BLaER1 (cell line): ENCODE measurements at regions not wholly inside any gene's neighbourhood (a gene's known extent, or its start where the extent isn't known, plus 50 kb on each side); places are given as distances from the start of the nearest gene placed in this dataset.

Source experiments
- H3K27ac ChIP-seq: shearing (Covaris generic); formaldehyde crosslinking; 2 replicates; pipeline ENCODE4 v1.8.1; 2022
- H3K27me3 ChIP-seq: shearing (Covaris generic); formaldehyde crosslinking; 2 replicates; pipeline ENCODE4 v1.8.1; 2022
- H3K36me3 ChIP-seq: shearing (Covaris generic); formaldehyde crosslinking; 2 replicates; pipeline ENCODE4 v1.8.1; 2022
- H3K4me1 ChIP-seq: shearing (Covaris generic); formaldehyde crosslinking; 2 replicates; pipeline ENCODE4 v1.8.1; 2022
- H3K4me2 ChIP-seq: shearing (Covaris generic); formaldehyde crosslinking; 2 replicates; pipeline ENCODE4 v1.8.1; 2022
- H3K4me3 ChIP-seq: shearing (Covaris generic); formaldehyde crosslinking; 2 replicates; pipeline ENCODE4 v1.8.1; 2022
- H3K9ac ChIP-seq: shearing (Covaris generic); formaldehyde crosslinking; 2 replicates; pipeline ENCODE4 v1.8.1; 2022
- H3K9me3 ChIP-seq: shearing (Covaris generic); formaldehyde crosslinking; 2 replicates; pipeline ENCODE4 v1.8.1; 2022
- H4K20me1 ChIP-seq: shearing (Covaris generic); formaldehyde crosslinking; 2 replicates; pipeline ENCODE4 v1.8.1; 2022
- Cebpa-rat ChIP-seq: shearing (Covaris generic); IDR thresholded peaks from 2 replicates; pipeline ENCODE4 v1.8.1; 2022

DNA sequence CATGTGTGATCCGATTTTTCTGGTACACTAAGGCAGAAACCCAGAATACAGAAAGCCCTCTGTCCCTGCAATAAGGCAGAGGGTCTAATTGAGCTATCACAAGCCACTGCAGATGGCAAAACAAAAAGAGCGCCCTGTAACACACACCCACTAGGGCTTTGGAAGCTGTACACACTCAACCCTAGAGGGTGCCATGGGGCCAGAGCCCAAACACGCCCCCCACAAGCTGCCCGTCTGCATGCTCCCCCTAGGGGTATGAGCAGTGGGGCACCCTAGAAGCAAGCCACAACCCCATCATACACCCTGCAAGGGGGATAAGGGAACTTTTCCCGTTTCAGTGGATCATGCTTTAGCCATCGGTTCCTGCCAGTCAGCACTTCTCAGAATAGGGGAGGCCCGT is 62.2 kb upstream of the PDE10A start:
- Histone ChIP-seq H3K4me1 (no peaks in the 10 kb centered on the region; the same call in 1 of the 2 replicates), H3K27ac (no peak overlapping the region), H4K20me1 (no peaks in the 10 kb centered on the region), H3K4me2 (no peak overlapping the region), H3K9ac (no peak overlapping the region), H3K4me3 (no peak overlapping the region), H3K36me3 (no peaks in the 10 kb centered on the region), H3K9me3 (no peaks in the 10 kb centered on the region), H3K27me3 (no peaks in the 10 kb centered on the region)
- TF ChIP-seq Cebpa-rat = no peak

DNA sequence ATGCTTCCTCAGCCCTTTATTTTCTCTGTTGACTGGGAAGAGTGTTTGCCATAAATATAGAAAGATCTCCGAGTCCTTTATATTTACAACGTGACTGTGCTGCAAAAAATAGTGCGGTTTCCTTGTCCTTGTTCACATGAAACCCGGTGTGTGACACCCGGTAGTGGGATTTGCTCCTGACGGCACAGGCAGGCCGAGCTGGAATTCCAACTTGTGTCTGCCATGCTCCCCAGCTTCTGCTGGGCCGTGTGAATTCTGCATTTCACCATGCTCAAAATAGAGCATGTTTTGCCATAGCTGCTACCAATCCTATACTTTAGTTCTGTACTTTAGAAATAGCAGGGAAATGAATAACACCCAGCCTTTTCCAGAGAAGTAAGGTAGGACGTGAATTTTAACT is 60.3 kb upstream of the PDE10A start:
- Histone ChIP-seq H3K27me3 (no peaks in the 10 kb centered on the region), H3K9me3 (no peaks in the 10 kb centered on the region), H3K36me3 (no peaks in the 10 kb centered on the region), H3K27ac (no peak overlapping the region), H3K4me2 (no peak overlapping the region), H3K4me3 (no peak overlapping the region), H3K4me1 (peaks cover 3% of the 10 kb centered on the region; the same call in 1 of the 2 replicates), H4K20me1 (no peaks in the 10 kb centered on the region), H3K9ac (no peak overlapping the region)
- TF ChIP-seq Cebpa-rat = no peak

DNA sequence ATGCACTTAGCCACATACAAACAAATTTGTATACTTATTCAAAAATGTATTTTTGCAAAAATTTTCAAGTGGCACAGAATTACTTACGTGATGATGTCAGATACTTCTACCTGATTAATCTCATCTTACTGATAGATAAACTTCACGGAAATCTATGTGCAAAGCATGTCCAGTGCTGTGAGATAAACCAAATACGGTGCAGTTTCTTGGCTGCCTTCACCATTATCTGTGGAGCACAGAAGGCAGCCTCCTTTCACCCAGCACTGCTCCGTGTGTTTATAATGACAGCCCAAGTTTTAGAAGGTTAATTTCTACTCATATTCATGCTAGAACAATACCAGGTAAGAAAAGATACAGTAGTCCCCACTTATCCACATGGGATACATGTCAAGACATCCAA is 59.0 kb upstream of the PDE10A start:
- Histone ChIP-seq H3K4me2 (no peak overlapping the region), H3K4me3 (no peak overlapping the region), H3K36me3 (no peaks in the 10 kb centered on the region), H3K9ac (no peak overlapping the region), H3K27ac (no peak overlapping the region), H3K9me3 (no peaks in the 10 kb centered on the region), H4K20me1 (no peaks in the 10 kb centered on the region), H3K4me1 (peaks cover 9% of the 10 kb centered on the region; the same call in 1 of the 2 replicates), H3K27me3 (no peaks in the 10 kb centered on the region)
- no peak for TF ChIP-seq Cebpa-rat

DNA sequence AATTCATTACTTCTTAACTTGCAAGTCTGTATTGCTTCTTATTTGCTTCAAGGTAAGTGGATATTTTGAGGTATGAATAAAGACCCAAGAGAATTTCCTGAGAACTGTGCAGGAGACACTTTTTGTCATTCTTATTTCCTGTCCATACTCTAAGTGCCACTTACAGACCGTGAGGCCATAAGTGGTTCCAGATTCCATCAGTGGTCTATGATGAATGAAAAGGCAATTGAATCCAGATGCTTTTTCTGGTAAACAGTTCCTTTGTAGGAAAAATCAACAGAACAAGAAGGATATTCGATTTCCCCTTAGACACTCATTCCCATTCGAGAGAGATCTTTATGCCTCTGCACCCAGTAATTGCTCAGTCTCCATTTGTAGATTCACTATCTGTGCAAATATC is 58.3 kb upstream of the PDE10A start:
- H3K4me1 ChIP-seq = peaks cover 9% of the 10 kb centered on the region; the same call in 1 of the 2 replicates
- TF ChIP-seq Cebpa-rat = no peak
- H3K27ac ChIP-seq = no peak overlapping the region
- no peaks in the 10 kb centered on the region for H3K9me3 ChIP-seq
- H3K4me2 ChIP-seq = no peak overlapping the region
- no peak overlapping the region for H3K4me3 ChIP-seq
- H4K20me1 ChIP-seq = no peaks in the 10 kb centered on the region
- H3K9ac ChIP-seq = no peak overlapping the region
- H3K36me3 ChIP-seq = no peaks in the 10 kb centered on the region
- H3K27me3 ChIP-seq = no peaks in the 10 kb centered on the region

DNA sequence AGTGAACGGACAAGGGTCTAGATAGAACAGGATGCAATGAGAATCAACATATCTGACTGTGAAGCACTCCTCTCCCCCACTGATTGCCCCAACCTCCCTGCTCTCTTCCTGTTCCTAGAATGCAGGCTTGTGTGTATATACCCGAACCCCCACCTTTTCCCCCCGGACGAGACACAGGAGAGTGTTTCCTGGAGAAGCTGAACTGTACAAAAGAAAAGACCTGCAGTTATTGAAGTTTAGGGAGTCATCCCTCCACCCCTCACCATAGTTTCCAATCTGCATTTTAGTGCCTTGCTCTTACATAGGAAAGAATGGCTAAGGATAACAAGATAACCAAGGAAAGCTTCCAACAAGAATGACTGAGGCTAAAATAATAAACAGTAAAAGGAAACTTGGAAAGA is 55.5 kb upstream of the PDE10A start:
- H3K9me3 ChIP-seq = no peaks in the 10 kb centered on the region
- no peak overlapping the region for H3K4me3 ChIP-seq
- H3K36me3 ChIP-seq = no peaks in the 10 kb centered on the region
- H3K27ac ChIP-seq = no peak overlapping the region
- H3K4me2 ChIP-seq = peak overlapping the region; percentile 10; the same call in 1 of the 2 replicates
- TF ChIP-seq Cebpa-rat = no peak
- H3K27me3 ChIP-seq = no peaks in the 10 kb centered on the region
- H4K20me1 ChIP-seq = no peaks in the 10 kb centered on the region
- H3K9ac ChIP-seq = no peak overlapping the region
- H3K4me1 ChIP-seq = peaks cover 9% of the 10 kb centered on the region; the same call in 1 of the 2 replicates

DNA sequence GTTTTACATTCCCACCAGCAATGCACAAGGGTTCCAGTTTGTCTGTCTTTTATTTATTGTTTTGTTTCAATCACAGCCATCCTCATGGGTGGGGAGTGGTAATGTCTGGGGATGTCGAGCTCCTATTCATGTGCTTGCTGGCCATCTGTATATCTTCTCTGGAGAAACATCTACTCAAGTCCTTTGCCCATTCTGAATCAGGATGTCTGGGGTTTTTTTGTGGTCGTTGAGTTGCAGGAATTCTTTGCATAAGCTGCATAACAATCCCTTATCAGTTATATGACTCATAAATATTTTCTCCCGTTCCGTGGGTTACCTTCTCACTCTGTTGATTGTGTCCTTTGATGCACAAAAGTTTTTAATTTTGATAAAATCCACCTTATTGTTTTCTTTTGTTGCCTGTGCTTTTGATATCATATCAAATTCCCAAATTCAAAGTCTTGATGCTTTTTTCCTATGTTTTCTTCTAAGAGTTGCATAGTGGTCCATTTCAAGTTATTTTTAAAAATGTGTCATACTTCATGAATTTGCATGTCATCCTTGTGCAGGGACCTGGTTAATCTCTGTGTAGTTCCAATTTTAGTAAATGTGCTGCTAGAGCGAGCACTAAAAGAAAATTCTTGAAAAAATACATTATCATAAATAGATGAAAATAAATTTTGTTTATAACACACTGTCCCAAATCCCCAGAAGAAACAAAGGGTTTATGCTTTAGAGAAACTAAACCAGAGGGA is 54.9 kb upstream of the PDE10A start:
- H3K4me1 ChIP-seq = peaks cover 9% of the 10 kb centered on the region; the same call in 1 of the 2 replicates
- H3K9ac ChIP-seq = no peak overlapping the region
- no peaks in the 10 kb centered on the region for H3K9me3 ChIP-seq
- no peak overlapping the region for H3K27ac ChIP-seq
- no peak overlapping the region for H3K4me3 ChIP-seq
- H3K27me3 ChIP-seq = no peaks in the 10 kb centered on the region
- H3K4me2 ChIP-seq = peak overlapping the region; percentile 10
- no peaks in the 10 kb centered on the region for H4K20me1 ChIP-seq
- TF ChIP-seq Cebpa-rat = no peak
- H3K36me3 ChIP-seq = no peaks in the 10 kb centered on the region

DNA sequence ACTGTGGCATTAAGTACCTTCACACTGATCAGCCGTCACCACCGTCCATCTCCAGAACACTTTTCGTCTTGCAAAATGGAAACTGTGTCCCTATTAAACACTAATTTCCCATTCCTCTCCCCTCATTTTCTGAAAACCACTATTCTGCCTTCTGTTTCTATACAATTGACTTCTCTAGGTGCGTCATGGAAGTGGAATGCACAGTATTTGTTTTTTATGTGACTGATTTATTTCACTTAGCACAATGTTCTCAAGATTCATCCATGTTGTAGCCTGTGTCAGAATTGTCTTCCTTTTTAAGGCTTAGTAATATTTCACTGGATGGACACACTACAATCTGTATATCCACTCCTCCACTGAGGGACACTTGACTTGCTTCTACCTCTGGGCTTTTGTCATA is 53.8 kb upstream of the PDE10A start:
- Histone ChIP-seq H3K27ac (no peak overlapping the region), H3K9ac (no peak overlapping the region), H3K9me3 (no peaks in the 10 kb centered on the region), H4K20me1 (no peaks in the 10 kb centered on the region), H3K4me2 (no peak overlapping the region), H3K4me1 (peaks cover 9% of the 10 kb centered on the region; the same call in 1 of the 2 replicates), H3K4me3 (no peak overlapping the region), H3K36me3 (no peaks in the 10 kb centered on the region), H3K27me3 (no peaks in the 10 kb centered on the region)
- no peak for TF ChIP-seq Cebpa-rat

DNA sequence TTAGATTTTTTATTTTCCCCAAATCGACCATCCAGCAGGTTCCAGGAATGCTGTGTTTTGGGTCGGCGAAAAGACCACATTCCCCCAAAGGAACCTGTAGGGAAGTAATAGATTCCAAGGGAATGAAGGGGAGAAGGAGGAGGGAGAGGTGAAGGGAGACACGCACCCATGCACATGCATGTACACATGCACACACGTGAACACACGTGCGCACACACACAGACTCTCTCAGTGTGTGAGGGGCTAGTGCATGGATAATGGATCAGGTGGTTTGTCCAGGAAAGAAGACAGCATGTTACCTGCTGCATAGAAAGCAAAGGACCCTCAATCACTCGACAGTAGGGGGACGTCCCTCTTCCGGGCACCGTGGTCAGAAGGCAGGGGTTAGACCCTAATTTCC is 52.4 kb upstream of the PDE10A start:
- TF ChIP-seq Cebpa-rat = no peak
- peaks cover 9% of the 10 kb centered on the region; the same call in 1 of the 2 replicates for H3K4me1 ChIP-seq
- H3K27me3 ChIP-seq = no peaks in the 10 kb centered on the region
- no peak overlapping the region for H3K4me2 ChIP-seq
- H3K9me3 ChIP-seq = no peaks in the 10 kb centered on the region
- no peak overlapping the region for H3K9ac ChIP-seq
- H3K36me3 ChIP-seq = no peaks in the 10 kb centered on the region
- H3K4me3 ChIP-seq = no peak overlapping the region
- no peak overlapping the region for H3K27ac ChIP-seq
- H4K20me1 ChIP-seq = no peaks in the 10 kb centered on the region

DNA sequence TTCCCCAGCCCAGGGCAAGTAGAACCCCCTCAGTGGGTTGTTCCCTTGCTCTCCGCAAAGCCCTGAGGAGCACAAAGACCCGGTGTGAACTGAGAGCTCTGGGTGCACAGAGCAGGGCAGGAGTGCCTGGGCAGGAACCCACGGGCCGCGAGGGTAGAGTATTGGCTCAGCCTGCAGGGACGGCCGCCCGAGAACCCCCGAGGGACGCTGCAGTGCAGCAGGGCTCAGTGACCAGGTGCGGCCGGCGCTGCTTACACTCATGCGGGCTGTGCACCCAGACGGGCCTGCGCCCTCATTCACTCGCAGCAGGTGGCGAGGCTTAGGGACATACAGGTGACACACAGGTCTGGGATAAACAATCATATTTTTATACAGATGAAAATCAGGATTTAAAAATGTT is 51.9 kb upstream of the PDE10A start:
- no peak for TF ChIP-seq Cebpa-rat
- H3K27me3 ChIP-seq = no peaks in the 10 kb centered on the region
- no peaks in the 10 kb centered on the region for H3K36me3 ChIP-seq
- H3K27ac ChIP-seq = no peak overlapping the region
- no peaks in the 10 kb centered on the region for H3K9me3 ChIP-seq
- no peaks in the 10 kb centered on the region for H4K20me1 ChIP-seq
- H3K4me1 ChIP-seq = peaks cover 9% of the 10 kb centered on the region; the same call in 1 of the 2 replicates
- no peak overlapping the region for H3K4me2 ChIP-seq
- H3K4me3 ChIP-seq = no peak overlapping the region
- H3K9ac ChIP-seq = no peak overlapping the region

DNA sequence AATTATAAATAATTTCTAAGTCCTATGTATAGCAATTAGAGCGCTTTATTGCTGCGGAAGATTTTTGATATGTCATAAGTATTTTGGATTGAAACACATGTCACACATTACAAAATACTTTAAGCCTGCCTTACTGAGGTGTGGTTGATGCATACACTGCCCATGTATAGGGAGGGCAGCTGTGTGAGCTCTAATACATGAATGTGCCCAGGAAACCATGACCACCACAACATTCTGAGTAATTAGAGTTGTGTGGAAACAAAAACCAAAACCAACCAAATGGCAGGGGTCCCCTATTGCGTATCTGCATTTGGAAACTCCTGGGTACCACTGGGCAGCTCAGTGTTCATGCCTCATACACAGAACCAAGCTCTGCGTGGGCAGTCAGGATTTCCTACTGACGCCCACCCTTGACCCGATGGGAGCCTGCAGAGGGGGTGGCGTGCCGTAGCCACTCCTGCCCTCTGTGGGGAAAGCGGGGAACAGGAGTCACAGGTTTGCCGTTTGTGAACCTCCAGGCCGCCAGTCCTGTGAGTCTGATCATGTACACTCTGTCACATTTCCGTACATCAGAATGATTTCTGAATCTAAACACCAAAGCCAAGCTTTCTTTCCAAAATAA is 50.9 kb upstream of the PDE10A start:
- no peaks in the 10 kb centered on the region for H4K20me1 ChIP-seq
- H3K4me1 ChIP-seq = peaks cover 9% of the 10 kb centered on the region; the same call in 1 of the 2 replicates
- no peak overlapping the region for H3K9ac ChIP-seq
- H3K4me2 ChIP-seq = no peak overlapping the region
- H3K27me3 ChIP-seq = no peaks in the 10 kb centered on the region
- no peak overlapping the region for H3K4me3 ChIP-seq
- no peaks in the 10 kb centered on the region for H3K36me3 ChIP-seq
- TF ChIP-seq Cebpa-rat = no peak
- no peak overlapping the region for H3K27ac ChIP-seq
- no peaks in the 10 kb centered on the region for H3K9me3 ChIP-seq
